Endothelial cell of umbilical vein (primary cell): ENCODE measurements at regions not wholly inside any gene's neighbourhood (a gene's known extent, or its start where the extent isn't known, plus 50 kb on each side); places are given as distances from the start of the nearest gene placed in this dataset.

ENCODE experiments used
- EZH2 ChIP-seq: IDR thresholded peaks from 2 replicates; pipeline ENCODE4 v1.6.1; 2012; ENCODE audit warnings: borderline replicate concordance, low read depth, mild to moderate bottlenecking, moderate library complexity, low read length, inconsistent platforms; ENCODE audit not compliant: severe bottlenecking
- TF ChIP-seq, protein P1 (sequence below), 2 donors: IDR thresholded peaks; 1 replicate in 1 of 2; 2 replicates in 1 of 2; pipeline ENCODE4 v1.5.1; 2011; ENCODE audit warnings: low read length in 2 of 2, mild to moderate bottlenecking in 2 of 2, moderate library complexity in 2 of 2, control low read depth in 1 of 2, inconsistent platforms in 1 of 2, low read depth in 1 of 2; ENCODE audit not compliant: insufficient read depth in 1 of 2; ENCODE audit errors: extremely low read depth in 1 of 2

DNA sequence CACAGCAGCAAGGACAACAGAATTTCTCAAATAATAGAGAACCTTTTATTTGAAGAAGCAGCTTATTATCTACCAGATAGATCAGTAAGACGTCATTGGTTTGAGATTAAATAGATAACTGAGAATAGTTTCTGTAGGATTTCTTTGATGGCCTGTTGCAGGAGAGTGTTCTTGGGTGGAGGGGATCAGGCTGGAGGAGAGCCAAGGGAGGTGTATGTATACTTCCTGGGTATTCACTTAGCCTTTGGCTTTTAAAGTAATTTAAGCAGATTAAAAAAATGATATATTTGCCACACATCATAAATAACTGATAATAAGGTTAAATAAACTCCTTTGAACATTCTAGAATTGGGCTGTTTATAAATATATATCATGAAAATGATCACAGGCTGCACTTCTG, 486.1 kb upstream of the IGFBP3 start:
- no peak for TF ChIP-seq EZH2
- TF ChIP-seq, protein P1, sequence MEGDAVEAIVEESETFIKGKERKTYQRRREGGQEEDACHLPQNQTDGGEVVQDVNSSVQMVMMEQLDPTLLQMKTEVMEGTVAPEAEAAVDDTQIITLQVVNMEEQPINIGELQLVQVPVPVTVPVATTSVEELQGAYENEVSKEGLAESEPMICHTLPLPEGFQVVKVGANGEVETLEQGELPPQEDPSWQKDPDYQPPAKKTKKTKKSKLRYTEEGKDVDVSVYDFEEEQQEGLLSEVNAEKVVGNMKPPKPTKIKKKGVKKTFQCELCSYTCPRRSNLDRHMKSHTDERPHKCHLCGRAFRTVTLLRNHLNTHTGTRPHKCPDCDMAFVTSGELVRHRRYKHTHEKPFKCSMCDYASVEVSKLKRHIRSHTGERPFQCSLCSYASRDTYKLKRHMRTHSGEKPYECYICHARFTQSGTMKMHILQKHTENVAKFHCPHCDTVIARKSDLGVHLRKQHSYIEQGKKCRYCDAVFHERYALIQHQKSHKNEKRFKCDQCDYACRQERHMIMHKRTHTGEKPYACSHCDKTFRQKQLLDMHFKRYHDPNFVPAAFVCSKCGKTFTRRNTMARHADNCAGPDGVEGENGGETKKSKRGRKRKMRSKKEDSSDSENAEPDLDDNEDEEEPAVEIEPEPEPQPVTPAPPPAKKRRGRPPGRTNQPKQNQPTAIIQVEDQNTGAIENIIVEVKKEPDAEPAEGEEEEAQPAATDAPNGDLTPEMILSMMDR (IDR thresholded peaks at IDR 0.05; ENCODE audit: extremely low read depth in 1 of 2, insufficient read depth in 1 of 2, low read depth in 1 of 2, low read length in 2 of 2), result no peak
